Inferior parietal cortex (tissue), 1 donor: ENCODE measurements at regions not wholly inside any gene's neighbourhood (a gene's known extent, or its start where the extent isn't known, plus 50 kb on each side); places are given as distances from the start of the nearest gene placed in this dataset.

Experiments used
- DNase-seq: peaks from one replicate; pipeline ENCODE4 v3.0.0-alpha.2; 2016; ENCODE audit errors: extremely low spot score

DNA sequence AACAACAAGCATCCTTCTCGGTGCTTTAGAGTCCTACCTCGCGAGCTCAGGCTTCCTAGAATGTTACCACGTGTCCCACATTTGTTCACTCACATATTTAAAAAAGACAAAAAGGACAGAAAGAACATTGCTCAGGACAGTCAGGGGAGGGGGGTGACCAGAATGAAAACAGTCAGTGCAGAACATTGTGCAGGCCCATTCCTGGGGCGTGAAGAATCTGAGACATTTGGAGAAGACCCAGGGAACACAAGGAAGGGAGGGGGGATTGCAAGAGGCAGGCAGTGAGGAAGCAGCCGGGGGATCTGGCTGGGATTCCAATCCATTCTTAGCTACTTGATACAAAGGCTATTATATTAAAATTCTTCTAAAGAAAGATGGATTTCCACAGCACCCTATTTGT lies 270.4 kb upstream of the CITED2 start:
- no peak for DNase-seq

- DNase-seq = no peak
Measured at GRCh38 chr6:139643986-139644385, 269.5 kb upstream of the CITED2 start.

DNA sequence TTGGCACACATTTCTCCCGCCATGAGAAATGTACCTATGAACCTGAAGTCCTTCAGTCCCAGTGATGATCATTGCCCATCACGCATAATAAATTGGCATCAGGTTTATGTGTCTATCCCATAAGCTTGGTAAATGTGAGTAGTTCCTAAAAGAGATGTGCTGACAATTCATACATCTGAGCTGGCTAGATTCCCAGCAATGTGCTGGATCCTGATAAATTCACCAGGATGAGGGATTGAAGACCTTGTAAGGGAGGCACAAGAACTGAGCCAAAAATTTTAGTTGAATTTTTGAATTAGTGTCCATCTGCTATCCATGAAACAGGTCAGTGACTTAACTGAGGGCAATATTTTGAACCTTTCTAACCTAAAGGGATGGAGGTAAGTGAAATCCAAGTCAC lies 267.9 kb upstream of the CITED2 start:
- no peak for DNase-seq

GRCh38 chr6:139641376-139641775 lies 266.9 kb upstream of the CITED2 start:
- DNase-seq = no peak

DNA sequence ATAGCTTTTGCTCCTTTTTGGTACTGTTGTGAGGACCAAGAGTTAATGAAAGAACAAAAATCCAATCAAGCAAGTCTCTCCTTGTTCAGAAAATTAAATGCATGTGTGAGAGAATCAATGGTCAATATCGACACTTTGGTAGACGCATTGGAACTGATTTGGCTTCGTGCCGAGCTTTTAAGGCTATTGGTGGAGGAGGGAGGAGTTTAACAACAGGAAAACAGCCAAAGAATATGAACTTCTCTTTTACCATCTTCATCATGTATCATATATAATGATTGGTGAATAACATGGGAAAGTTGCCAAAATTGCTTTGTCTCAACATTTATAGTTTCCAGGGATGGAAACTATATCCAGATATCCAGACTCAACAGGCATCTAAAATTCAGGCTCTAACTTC lies 266.5 kb upstream of the CITED2 start:
- no peak for DNase-seq

GRCh38 chr6:139640448-139640847 lies 266.0 kb upstream of the CITED2 start:
- no peak for DNase-seq

GRCh38 chr6:139639507-139639906 lies 265.1 kb upstream of the CITED2 start:
- no peak for DNase-seq

GRCh38 chr6:139638179-139638941 lies 263.9 kb upstream of the CITED2 start:
- no peak for DNase-seq

DNA sequence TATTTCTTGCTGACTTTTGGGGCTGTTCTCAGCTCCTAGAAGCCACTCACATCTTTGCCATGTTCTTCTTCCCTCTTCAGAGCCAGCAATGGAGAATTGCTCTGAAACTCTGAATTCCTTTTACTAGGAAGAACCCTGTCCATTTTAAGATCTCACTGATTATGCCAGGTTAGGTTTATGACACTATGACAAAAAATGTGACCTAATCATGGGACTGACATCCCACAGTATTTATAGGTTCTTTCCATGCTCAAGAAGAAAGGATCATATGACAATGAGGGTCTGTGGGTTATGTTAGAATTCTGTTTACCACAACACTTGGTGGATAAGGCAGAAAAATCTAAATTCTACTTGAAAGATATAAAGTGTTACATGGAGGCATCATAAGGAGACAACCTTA lies 263.3 kb upstream of the CITED2 start:
- DNase-seq = no peak

DNA sequence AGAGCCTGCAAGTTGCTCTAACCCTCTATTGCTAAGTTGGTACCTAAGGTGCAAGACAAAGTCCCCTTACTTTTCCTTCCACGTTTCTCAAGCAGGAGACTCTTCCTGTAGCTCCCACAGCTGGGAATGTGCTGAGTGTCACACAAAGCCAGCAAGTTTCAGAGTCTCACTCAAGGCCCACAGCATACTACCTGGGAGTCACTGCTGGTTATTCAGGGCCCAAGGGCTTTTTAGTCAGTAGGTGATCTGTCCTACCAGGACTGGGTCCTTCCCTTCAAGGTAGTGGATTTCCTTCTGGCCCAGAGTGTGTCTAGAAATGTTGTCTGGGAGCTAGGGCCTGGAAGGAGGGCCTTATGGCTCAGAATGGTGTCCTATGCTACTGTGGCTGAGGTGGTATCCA lies 261.9 kb upstream of the CITED2 start:
- DNase-seq = no peak

- DNase-seq = no peak
Measured at GRCh38 chr6:139635401-139636130, 261.1 kb upstream of the CITED2 start.

DNA sequence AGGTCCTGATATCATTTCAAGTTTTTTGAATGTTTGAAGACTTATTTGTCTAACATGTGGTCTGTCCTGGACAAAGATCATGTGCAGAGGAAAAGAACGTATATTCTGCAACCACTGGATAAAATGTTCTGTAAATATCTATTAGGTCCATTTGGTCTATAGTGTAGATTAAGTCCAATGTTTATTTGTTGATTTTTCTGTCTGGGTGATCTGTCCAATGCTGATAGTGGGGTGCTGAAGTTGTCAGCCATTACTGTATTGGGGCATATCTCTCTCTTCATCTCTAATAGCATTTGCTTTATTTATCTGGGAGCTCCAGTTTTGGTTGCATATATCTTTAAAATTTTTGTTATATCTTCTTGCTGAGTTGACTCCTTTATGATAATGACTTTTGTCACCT lies 258.4 kb upstream of the CITED2 start:
- DNase-seq = no peak

DNA sequence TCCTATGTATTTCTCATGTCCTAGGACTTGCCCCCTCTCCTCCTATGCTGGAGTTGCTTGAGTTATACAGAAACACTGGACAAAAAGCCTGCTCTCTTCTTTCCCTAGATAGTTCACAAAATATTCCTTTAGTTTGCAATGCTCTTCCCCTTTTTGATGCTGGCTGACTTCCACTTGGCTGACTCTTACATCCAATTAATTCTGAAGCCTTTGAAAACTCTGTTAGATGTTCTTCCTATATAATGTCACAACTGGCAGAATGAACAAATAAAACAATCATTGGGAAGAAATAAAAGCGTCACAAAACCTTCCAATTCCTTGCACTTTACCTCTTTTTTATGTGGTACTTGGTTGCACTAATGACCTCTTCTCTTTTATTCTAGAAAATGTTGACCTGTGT lies 253.8 kb upstream of the CITED2 start:
- no peak for DNase-seq

DNA sequence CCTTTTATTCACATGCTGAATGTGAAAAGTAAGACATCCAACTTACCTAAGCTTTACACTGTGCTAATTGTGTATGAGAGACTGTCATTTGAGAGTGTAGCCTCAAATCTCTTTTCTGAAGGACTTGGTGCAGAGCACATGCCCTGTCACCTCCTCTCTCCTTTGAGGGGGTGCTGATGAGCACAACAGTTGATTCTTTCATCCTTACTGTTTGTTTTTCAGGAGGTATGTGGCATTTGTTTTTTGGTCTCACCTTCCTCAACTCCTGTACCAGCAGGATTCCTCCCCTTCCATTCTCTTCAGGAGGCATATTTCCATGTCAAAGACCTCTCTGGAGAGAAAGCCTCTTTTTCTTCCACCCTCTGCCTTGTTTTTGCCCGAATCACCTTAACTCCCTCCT lies 252.6 kb upstream of the CITED2 start:
- no peak for DNase-seq

DNA sequence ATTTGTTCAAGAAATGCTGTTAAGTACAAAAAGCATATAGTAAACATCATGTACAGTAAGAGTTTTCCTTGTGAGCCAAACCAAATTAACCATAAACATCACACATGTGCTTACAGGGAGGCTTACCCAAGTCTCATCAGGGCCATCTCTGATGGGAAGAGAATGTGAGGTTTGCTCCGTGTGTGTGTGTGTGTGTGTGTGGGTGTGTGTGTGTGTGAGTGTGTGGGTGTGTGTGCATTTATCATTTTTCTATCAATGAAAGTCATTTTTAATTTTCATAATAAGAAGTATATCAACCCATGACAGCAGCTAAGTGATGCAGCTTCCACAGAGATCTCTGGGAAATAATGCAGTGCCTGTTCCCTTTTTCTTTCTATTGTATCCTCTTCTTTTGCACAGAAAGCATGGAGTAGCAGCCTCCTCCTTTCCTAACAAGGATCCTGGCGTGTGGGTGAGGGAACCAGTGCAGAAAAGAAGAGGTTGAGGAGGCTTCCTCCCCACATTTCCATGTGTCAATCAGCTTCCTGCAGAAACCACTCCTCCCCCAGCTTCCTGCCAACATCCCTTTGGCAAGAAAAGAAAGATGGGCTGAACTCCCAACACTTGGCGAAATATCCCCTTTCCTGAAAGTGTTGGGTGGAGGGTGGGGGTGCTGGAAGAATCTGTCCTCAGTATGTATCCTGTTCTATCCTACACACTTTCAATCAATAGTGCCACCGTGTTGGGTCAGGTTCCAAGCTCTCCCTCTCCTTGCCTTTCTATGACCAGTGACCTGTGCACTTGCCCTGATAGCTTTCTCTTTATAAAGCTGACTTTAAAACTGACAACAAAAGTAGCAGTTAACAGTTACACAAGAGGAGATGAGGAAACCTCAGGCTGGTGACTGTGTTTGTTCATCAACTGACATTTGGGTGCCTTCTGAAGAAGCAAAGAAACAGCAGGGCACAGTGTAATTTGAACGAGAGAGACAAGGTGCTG lies 251.8 kb upstream of the CITED2 start:
- no peak for DNase-seq

GRCh38 chr6:139625081-139625939 lies 250.9 kb upstream of the CITED2 start:
- no peak for DNase-seq

- DNase-seq = no peak
Measured at GRCh38 chr6:139623372-139623771, 248.9 kb upstream of the CITED2 start.

GRCh38 chr6:139613496-139613895 lies 239.0 kb upstream of the CITED2 start:
- no peak for DNase-seq

DNA sequence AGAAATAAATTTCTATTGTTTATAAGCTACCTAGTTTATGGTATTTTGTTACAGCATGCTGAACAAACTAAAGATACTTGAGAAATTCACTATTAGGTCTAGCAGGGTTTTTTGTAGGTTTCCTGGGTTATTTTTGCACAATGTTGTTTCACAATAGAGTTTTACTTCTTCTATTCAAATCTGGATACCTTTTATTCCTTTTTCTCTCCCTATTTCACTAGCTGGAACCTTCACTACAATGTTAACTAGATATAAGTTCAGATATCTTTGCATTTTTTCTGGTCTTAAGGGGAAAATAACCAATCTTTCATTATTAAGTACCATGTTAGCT lies 237.7 kb upstream of the CITED2 start:
- no peak for DNase-seq

GRCh38 chr6:139611327-139612134 lies 237.1 kb upstream of the CITED2 start:
- DNase-seq = no peak
